Hepatocyte (in vitro differentiated cells): ENCODE measurements at regions not wholly inside any gene's neighbourhood (a gene's known extent, or its start where the extent isn't known, plus 50 kb on each side); places are given as distances from the start of the nearest gene placed in this dataset.

Experiments used
- CTCF ChIP-seq: fragments of 200-600 bp; sonication (generic); IDR thresholded peaks from 2 replicates; pipeline ENCODE4 v1.5.1; 2016; ENCODE audit warnings: antibody characterized with exemption, mild to moderate bottlenecking; ENCODE audit not compliant: poor library complexity
- EZH2 ChIP-seq: fragments of 200-600 bp; sonication (generic); IDR thresholded peaks from 2 replicates; pipeline ENCODE4 v1.6.1; 2016; ENCODE audit warnings: antibody characterized with exemption, mild to moderate bottlenecking, borderline replicate concordance

GRCh38 chrX:144798972-144799371, 448.3 kb upstream of the SPANXN1 start:
- no peak for TF ChIP-seq CTCF
- no peak for TF ChIP-seq EZH2
